ENCODE measurements at regions not wholly inside any gene's neighbourhood (a gene's known extent, or its start where the extent isn't known, plus 50 kb on each side); places are given as distances from the start of the nearest gene placed in this dataset.

GRCh38 chr3:176951586-176952292 lies 245.5 kb downstream of the TBL1XR1 start:
- Histone ChIP-seq H3K4me3 (ENCODE audit: low read depth, low read length, poor library complexity, severe bottlenecking) (no peak overlapping the region), H3K27ac (ENCODE audit: low read depth, low read length, poor library complexity, severe bottlenecking) (no peak overlapping the region), H3K9me3 (ENCODE audit: low read depth, low read length, poor library complexity, severe bottlenecking) (no peaks in the 10 kb centered on the region), H3K36me3 (ENCODE audit: insufficient read depth, low read length, poor library complexity, severe bottlenecking) (no peaks in the 10 kb centered on the region), H3K4me1 (ENCODE audit: insufficient read depth, low read length, poor library complexity, severe bottlenecking) (peaks cover 14% of the 10 kb centered on the region), H3K27me3 (replicated peaks; ENCODE audit: insufficient read depth, low read depth, low read length, poor library complexity) (no peaks in the 10 kb centered on the region)
- no TSS peak for BruUV-seq (replicated peaks)
- CTCF ChIA-PET, result no interaction called here
- intact Hi-C loops (cut with micrococcal nuclease; ENCODE audit: unreplicated experiment), result no loop called here
- DNase-seq (ENCODE audit: low spot score), result no peak
- POLR2A ChIA-PET (ENCODE audit: low non-redundant PET), result no interaction called here
- TF ChIP-seq EZH2 (IDR thresholded peaks at IDR 0.05; ENCODE audit: borderline replicate concordance, low read depth, low read length, poor library complexity, severe bottlenecking), result no peak
- TF ChIP-seq CTCF (conservative IDR thresholded peaks at IDR 0.05; ENCODE audit: low read depth, low read length), result no peak

GRCh38 chr3:176951144-176951543 lies 246.1 kb downstream of the TBL1XR1 start:
- no peak for TF ChIP-seq EZH2 (IDR thresholded peaks at IDR 0.05; ENCODE audit: borderline replicate concordance, low read depth, low read length, poor library complexity, severe bottlenecking)
- no peak for TF ChIP-seq CTCF (conservative IDR thresholded peaks at IDR 0.05; ENCODE audit: low read depth, low read length)
- H3K27me3 ChIP-seq (replicated peaks; ENCODE audit: insufficient read depth, low read depth, low read length, poor library complexity), result no peaks in the 10 kb centered on the region
- intact Hi-C loops (cut with micrococcal nuclease; ENCODE audit: unreplicated experiment), result no loop called here
- DNase-seq (ENCODE audit: low spot score), result no peak
- no peaks in the 10 kb centered on the region for H3K36me3 ChIP-seq (ENCODE audit: insufficient read depth, low read length, poor library complexity, severe bottlenecking)
- peaks cover 14% of the 10 kb centered on the region for H3K4me1 ChIP-seq (ENCODE audit: insufficient read depth, low read length, poor library complexity, severe bottlenecking)
- ChIA-PET POLR2A (ENCODE audit: low non-redundant PET) (no interaction called here), CTCF (no interaction called here)
- H3K27ac ChIP-seq (ENCODE audit: low read depth, low read length, poor library complexity, severe bottlenecking), result no peak overlapping the region
- no peak overlapping the region for H3K4me3 ChIP-seq (ENCODE audit: low read depth, low read length, poor library complexity, severe bottlenecking)
- no TSS peak for BruUV-seq (replicated peaks)
- no peaks in the 10 kb centered on the region for H3K9me3 ChIP-seq (ENCODE audit: low read depth, low read length, poor library complexity, severe bottlenecking)

- POLR2A ChIA-PET (ENCODE audit: low non-redundant PET), result no interaction called here
- H3K9me3 ChIP-seq (ENCODE audit: low read depth, low read length, poor library complexity, severe bottlenecking), result no peaks in the 10 kb centered on the region
- no peaks in the 10 kb centered on the region for H3K36me3 ChIP-seq (ENCODE audit: insufficient read depth, low read length, poor library complexity, severe bottlenecking)
- peaks cover 14% of the 10 kb centered on the region for H3K4me1 ChIP-seq (ENCODE audit: insufficient read depth, low read length, poor library complexity, severe bottlenecking)
- no peak overlapping the region for H3K27ac ChIP-seq (ENCODE audit: low read depth, low read length, poor library complexity, severe bottlenecking)
- DNase-seq (ENCODE audit: low spot score), result no peak
- H3K27me3 ChIP-seq (replicated peaks; ENCODE audit: insufficient read depth, low read depth, low read length, poor library complexity), result no peaks in the 10 kb centered on the region
- no peak for TF ChIP-seq EZH2 (IDR thresholded peaks at IDR 0.05; ENCODE audit: borderline replicate concordance, low read depth, low read length, poor library complexity, severe bottlenecking)
- no peak for TF ChIP-seq CTCF (conservative IDR thresholded peaks at IDR 0.05; ENCODE audit: low read depth, low read length)
- no TSS peak for BruUV-seq (replicated peaks)
- H3K4me3 ChIP-seq (ENCODE audit: low read depth, low read length, poor library complexity, severe bottlenecking), result no peak overlapping the region
- intact Hi-C loops (cut with micrococcal nuclease; ENCODE audit: unreplicated experiment), result no loop called here
- CTCF ChIA-PET, result no interaction called here
Observed at GRCh38 chr3:176950743-176951142, 246.5 kb downstream of the TBL1XR1 start.
